HCEC 1CT (cell line): ENCODE measurements at regions not wholly inside any gene's neighbourhood (a gene's known extent, or its start where the extent isn't known, plus 50 kb on each side); places are given as distances from the start of the nearest gene placed in this dataset.
A peak's percentile ranks its signal among the peaks of the same experiment; 100 is the strongest.
"Not testable (repeated sequence)": the region's sequence is repeated elsewhere in the genome, so short reads cannot be mapped to it uniquely, and the experiment has no call there.

Experiments
- DNase-seq: peaks from one replicate; pipeline ENCODE4 v3.0.0-alpha.2; 2017

DNA sequence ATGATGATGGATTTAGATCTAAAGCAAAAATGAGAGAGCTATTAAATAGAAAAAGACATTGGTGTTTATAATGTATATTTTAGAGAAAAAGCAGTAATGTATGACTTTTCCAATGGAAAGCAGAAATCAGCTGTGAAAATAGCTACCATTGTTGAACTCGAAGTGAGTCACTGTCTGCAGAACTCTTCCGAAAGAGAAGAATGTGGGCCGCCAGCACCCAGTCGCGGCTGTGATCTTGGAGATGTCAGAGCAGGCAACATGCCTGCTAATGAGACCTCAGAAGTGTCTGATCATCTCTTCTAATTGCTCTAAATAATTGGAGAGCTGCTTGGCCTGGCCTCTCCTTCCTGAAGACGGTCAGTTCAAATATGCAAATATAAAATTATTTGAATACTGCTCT lies 333.6 kb upstream of the RUNX1 start:
- DNase-seq, result no peak

DNA sequence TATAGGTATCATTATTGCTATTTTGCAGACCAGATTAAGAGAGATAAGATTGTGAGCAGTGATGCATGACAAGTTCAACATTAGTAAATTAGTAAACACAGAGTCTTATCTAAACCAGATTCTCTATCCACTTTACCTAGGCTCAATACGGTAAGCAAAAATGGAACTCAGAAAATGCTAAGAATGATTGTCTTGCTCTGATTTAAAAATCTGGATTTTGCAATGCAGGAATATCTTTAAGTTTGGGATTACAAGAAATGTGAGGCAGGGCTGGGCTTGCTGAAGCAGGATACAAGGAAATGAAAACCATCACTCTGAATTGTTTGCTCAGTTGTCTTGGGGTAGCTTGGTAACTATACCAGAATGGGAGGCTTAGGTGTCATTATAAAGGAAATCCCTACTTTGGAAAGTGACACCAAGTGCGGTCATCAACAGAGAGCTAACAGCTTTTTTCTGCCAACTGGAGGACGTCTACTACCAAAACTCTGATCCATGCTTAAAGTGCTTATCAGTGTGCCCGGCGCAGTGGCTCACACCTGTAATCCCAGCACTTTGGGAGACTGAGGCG lies 332.7 kb upstream of the RUNX1 start:
- no peak for DNase-seq

DNA sequence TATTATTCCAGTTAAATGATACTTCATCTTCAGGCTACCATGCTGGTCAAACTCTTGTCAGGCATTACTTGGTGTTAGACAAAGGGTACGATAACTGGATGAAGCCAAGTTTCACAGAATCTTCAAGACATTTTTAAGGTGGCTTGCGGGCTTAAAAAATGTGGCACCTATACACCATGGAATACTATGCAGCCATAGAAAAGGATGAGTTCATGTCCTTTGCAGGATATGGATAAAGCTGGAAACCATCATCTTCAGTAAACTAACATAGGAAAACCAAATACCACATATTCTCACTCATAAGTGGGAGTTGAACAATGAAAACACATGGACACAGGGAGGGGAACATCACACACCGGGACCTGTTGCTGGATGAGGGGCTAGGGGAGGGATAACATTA lies 331.2 kb upstream of the RUNX1 start:
- not testable (repeated sequence) for DNase-seq

DNA sequence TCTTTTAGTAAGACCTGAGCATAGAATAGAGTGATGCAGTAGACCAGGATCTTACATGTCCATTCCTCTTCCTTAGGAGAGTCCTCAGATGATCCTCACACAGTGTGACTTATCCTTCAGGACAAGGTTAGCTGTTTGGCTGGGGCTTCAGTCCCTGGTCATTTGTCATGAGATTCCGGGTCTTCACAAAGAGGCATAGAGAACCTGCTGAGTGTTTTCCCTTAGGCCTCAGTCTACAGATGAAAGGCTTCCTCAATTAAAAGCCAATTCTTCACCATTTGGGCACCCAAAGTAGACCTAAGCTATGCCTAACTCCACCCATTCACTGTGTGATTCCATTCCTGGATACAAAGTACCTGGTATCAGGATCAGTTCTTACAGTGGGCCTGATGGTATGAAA lies 329.8 kb upstream of the RUNX1 start:
- no peak for DNase-seq

DNA sequence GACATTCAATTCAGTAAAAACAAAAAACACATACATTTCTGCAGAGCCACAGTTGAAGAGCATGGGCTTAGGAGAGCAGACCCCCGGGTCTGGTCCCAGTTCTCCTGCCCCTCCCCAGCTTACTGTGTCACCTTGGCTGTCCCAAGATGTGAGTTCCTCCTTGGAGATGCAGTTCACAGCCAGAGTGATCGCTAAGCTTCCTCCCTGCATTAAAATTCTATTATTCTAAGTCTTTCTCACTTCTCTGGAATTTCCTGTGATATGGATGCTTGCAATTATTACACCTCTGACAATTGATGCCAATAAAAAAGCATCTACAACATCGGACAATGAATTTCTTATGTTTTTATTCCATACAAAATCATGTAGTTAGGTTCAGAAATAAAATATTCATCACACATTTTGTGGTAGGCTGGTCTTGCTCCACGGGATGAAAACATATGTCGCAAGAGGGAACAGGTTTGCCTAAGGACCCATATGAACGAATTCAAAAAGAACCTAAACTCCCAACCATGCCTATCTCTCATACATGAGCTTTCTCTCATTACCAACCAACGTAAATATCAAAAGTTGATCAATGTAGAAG lies 328.5 kb upstream of the RUNX1 start:
- DNase-seq, result peak; percentile 6

DNA sequence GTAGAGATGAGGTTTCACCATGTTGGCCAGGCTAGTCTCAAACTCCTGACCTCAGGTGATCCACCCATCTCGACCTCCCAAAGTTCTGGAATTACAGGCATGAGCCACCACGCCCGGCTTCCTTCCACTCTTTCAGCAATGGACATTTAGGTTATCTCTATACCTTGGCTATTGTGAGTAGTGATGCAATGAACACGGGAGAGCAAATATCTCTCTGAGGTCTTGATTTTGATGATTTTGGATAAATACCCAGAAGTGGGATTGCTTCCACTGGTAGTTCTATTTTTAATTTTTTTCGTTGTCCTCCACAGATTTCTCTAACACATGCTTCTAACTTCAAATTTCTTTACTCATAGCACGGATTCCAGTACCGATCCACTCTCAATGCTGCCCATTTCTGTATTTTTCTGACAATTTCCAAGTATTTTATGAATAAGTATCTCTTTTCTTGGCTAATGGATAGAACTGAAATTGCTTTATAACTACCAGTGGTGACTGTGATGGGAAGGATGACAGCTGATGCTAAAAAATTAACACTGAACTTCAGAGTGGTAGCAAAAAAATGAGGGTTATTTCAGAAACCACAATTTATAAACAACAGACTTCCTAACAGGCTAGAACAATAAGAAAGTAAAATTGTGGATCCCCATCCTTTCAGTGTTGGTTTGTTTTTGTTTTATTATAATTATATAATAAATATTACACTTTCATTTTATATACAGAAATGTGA lies 327.5 kb upstream of the RUNX1 start:
- no peak for DNase-seq

DNA sequence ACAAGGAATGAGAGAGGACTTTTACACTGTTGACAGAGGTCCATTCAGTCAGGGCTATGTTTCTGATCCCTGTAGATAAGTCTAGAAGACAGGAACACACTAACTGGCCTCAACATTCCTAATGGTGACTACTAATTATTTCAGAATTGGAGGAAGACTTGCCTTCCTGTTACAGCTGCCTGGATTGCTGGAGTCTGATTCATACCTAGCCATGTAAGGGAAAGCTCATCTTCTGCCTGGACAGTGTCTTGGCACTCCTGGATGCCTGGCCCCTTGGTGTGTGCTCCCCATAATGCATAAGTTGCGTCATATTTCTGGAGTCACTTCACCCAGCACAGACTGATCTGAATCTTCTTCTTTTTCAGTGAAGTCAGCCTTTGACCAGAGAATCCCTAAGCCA lies 326.0 kb upstream of the RUNX1 start:
- peak; percentile 95 for DNase-seq

DNA sequence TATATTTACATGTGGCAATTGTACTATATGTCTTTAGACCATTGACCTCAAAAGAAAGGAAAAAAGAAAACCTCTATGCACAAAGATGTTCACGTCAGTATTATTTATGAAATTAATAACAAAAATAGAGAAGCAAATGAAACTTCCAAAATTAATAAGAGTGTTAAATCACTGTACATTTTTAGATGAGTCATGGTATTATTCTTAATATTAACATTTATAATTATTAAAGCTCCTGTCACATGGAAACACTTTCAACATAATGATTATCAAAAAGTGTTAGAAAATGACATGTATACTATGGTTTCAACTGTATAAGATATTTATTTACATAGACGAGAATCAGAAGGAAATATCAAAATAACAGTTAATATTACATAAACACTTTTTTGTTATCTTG lies 324.9 kb upstream of the RUNX1 start:
- DNase-seq, result no peak

DNA sequence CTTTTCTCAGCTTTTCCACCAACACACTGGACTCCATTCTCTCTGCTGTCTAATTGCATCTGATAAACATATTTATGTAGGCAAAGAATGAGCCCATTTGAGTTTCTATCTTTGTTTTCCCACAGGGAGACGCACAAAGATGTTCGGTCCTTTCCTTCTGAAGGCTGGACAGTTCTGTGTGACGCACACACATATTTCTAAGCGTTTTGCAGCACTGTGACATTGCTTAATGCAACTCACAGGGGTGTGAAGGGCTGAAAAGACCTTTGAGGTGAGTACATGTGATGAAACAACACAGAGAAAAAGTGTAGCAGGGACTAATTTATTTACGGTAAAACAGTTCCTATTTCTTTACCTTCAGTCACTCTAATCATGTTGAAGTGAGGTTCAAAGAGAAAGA lies 323.1 kb upstream of the RUNX1 start:
- DNase-seq, result no peak

DNA sequence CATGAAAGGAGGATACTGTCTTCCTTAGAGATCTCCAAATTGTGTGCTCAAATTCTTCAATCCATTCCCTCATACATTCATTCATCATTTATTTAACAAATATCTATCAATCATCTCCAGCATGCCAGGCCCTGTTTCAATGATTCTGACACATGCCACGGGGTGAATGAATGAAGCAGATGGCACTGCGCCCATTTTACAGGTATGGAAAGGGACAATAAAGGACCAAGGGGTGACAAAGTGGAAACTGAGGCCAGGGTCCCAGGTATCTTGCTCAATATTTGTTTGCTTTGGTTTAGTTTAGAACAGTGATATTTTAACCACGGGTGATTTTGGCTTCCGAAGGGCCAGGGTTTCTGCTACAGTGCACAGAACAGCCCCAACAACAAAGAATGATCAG lies 321.6 kb upstream of the RUNX1 start:
- no peak for DNase-seq

DNA sequence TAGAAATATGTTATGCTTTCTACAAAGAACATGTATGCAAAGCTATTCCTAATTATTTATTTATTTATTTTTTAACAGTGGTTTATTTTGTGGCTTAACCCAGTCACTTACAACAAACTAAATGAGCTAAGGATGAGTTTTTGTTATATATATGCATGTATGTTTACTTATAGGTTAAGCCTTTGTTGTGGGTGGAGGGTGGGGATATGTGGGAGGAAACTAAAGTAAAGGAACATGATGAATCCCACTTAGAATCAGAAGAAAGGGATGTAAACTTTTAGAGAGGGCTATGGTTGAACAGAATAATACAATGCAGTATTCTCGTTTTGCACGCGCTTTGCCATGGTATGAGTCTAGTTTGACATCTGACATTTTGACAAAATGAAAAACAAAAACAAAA lies 321.0 kb upstream of the RUNX1 start:
- no peak for DNase-seq

DNA sequence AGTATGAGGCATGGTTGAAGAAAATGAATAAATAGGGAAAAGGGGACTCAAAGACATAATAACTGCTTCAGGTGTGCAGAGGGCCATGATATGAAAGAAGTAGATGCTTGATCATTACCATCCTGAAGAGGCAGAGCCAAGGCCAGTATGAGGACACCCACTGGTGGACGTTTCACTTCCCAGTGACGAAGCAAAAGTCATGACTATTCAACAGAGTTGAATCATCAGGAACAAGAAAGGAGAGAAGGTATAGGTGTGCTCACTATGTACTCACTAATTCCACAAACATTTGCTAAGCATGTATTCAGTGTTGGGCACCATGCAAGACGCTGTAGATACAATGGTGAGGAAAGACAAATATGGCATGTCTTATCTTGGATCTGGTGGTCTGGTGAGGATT lies 319.2 kb upstream of the RUNX1 start:
- no peak for DNase-seq

DNA sequence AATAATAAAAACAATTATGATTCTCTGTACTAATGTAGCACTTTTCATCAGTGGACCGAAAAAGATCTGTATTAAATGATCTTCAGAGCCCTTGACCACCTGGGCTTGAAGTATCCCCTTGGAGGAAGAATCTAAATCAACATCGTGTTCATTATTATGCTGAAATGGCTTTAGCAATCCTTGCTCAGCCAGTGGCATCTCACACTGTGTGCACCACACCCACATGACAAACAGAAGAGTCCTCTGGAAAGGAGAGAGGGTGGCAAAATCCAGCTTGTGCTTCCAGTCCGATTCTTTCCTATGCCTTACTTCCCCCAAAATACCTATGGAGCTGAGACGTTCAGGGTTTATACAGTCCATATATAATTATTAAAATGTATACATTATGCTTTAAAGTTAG lies 318.5 kb upstream of the RUNX1 start:
- DNase-seq, result no peak

DNA sequence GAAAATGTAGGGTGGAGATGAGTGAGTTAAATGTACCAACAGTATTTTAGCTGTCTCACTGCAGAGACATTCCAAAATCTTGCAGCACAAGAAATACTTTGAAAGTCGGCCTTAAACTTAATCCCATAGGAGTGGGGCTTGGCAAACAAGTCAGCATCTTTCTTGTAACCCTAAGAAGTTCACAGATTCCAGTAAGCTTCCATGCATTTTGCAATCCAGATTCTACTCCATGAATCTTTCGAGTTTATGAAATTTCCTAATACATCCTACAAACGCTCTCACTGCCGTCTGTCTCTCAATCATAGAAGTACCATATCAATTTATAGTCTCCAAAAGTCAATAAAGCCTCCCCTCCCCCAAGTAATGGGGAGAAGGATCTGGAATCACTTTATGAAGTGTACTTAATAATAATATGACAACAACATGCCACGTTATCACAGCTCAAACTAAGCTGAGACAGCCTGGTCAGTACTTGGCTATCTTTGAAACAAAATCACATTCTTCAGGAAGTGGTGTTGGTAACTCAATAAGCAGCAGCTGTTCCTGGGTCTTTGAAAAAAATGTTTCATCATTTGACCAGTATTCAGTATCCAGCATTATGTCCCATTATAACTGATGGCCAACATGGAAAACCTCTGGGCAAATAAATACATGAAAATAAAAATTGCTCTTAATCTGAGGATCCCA lies 317.4 kb upstream of the RUNX1 start:
- peak; percentile 61 for DNase-seq

DNA sequence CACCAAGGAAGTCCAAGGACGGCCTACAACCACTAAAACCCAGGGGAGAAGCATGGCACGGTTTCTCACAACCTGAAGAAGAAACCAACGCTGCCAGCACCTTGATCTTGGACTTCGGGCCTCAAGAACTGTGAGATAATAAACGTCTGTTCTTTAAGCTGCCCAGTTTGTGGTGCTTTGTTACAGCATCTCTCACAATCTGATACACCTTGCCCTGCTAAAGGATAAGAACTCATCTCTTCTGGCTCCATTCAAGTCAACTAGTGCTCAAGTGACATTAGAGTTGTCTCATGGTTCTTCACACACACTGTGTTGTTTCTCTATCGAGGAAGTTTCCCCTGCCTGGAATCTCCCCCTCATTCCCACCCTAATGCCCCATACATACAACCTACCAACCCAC lies 314.4 kb upstream of the RUNX1 start:
- DNase-seq, result no peak

DNA sequence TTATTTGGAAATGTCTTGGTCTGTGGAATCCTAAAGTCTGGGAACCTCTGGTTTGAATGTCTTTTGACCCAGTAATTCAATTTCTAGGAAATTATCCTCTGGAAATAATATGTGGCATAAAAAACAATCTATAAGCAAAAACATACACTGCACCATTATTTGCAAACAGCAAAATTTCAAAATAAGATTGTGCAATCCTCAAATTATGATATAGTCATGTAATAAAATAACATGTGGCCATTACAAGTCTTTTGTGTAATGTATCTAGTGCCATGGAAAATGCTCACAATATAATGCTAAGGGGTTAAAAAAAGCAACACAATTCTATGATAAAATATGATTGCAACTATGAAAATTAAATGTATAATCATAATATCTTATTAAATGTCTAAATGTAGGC lies 312.9 kb upstream of the RUNX1 start:
- no peak for DNase-seq

DNA sequence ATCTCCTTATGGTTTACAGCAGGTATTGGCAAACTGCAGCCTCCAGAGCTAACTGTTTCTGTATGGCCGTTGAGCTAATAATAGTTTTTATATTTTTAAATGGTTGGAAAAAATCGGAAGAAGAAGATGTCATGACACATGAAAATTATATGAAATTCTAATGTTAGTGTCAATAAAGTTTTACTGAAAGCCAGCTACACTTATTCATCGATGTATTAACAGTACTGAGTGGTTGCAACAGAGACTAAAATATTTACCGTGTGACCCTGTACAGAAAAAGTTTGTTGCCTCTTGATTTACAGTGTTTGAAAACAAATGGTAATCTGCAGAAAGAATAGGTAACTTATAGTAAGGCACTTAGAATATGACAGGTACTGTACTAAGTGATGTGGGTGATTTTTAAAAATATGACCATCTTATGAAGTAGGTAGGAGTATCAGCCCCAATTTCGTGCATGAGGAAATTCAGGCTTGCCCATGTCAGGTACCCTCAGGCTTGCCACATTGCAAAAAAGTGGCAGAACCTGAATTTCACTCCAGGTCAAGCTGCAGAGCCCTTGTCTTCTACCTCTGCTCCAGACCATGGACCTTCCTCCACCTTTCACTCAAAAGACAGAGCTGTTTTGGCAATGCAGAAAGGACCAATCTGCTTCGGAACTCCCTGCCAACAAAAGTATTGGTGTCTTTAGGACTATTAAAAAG lies 311.9 kb upstream of the RUNX1 start:
- DNase-seq, result no peak

DNA sequence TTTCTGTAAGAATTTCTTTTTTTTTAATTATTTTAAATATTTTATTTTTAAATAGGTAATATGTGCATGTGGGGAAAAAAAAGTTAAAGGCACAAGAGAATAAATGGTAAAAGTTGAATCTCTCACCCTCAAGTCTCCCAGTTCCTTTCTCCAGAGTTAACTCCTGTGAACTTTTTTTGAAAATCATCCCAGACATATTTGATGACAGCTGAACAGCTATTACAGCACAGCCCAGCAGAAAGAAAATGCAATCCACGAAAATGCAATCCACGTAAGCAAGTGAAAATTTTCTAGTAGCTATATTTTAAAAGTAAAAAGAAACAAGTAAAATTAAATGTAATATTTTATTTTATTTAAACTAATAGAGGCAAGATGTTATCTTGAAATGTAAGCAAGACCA lies 310.0 kb upstream of the RUNX1 start:
- DNase-seq, result no peak

DNA sequence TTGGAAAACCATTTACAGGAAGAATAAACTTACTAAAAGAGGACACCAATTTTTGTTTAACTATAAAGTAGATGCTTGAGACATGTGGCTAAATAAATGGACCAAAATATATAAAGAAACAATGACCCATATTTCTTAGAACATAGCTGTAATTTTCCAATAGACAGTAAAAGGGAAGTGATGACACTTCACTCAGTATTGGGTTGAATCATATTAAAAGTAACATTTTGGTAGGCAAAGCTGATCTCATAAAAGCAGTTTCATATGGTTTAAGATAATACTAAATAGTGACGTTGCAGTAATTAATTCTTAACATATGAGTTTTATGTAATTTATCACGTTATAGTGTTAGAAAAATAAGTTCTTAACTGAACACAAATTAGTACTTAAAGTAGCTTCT lies 308.9 kb upstream of the RUNX1 start:
- no peak for DNase-seq

DNA sequence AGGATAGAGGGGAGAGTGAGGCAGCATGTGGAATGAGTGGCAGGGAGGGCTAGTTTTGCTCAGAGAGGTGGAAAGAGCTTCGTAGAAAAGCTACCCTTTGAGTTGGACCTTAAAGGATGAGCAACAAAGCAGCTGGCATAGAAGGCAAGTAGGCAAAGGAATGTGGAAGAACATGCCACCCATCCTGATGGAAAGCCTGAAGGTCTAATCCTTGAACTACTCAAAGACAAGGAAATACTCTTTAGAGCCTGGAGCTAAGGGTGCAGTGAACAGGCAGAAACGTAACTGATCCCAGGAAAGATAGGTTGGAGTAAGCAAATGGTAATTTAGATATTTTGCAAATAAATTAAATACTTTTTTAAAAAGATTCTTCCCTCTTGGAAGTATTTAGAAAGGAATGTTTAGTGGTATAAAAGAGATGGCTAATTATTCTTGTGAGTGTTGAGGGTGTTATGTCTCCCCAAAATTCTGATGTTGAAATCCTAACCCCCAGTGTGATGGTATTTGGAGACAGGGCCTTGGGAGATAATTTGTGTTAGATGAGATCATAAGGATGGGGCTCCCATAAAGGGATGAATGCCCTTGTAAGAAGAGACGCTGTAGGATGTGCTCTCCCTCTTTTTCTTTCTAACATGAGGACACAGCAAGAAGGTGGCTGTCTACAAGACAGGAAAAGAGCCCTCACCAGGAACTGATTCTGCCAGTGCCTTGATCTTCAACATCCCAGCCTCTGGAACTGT lies 308.1 kb upstream of the RUNX1 start:
- no peak for DNase-seq

DNA sequence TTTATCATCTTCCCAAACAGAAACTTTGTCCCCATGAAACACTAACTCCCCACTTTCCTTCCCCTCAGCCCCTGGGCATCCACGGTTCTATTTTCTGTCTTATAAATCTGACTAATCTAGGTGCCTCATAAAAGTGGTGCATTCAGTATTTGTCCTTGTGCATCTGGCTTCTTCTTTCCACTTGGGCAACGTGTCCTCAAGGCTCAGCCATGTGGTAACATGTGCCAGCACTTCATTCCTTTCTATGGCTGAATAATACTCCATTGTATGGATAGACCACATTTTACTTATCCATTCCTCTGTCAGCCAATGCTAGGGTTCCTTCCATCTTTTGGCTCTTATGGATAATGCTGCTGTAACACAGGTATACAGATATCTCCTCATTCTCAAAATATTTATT lies 305.0 kb upstream of the RUNX1 start:
- DNase-seq, result no peak

DNA sequence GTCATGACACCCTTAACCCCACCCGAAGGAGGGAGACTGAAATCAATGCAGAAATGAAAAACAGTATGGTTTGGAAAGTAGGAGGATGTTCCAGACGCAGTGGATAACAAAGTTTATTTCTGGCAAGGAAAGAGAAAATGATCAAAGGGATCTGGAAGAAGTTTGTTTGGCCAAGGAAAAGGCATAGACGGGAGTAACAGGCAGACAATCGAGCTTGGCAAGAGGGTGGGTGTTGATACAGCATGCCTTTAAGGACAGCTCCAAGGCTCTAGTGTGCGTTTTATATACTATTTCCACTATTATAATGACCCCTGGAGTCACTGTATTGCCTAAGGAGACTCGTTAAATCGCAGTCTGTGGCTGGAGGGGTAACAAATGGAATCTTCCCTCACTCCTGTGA lies 303.7 kb upstream of the RUNX1 start:
- no peak for DNase-seq
